H9 (cell line): ENCODE measurements at regions not wholly inside any gene's neighbourhood (a gene's known extent, or its start where the extent isn't known, plus 50 kb on each side); places are given as distances from the start of the nearest gene placed in this dataset.
A peak's percentile ranks its signal among the peaks of the same experiment; 100 is the strongest.

Experiments used
- DNase-seq: peaks from one replicate; pipeline ENCODE4 v3.0.0-alpha.2; 2017
- H2AFZ ChIP-seq: one replicate; pipeline ENCODE4 v1.6.1; 2013; ENCODE audit warnings: mild to moderate bottlenecking, low read length, control low read depth, moderate library complexity
- H2AK5ac ChIP-seq: 2 replicates; pipeline ENCODE4 v1.6.1; 2013; ENCODE audit warnings: low read length, control low read depth, mixed read lengths; ENCODE audit not compliant: insufficient read length
- H2BK120ac ChIP-seq: one replicate; pipeline ENCODE4 v1.6.1; 2013; ENCODE audit warnings: low read depth, mild to moderate bottlenecking, low read length, control low read depth, inconsistent platforms; ENCODE audit not compliant: poor library complexity, severe bottlenecking
- H2BK12ac ChIP-seq: 2 replicates; pipeline ENCODE4 v1.6.1; 2013; ENCODE audit warnings: low read length, control low read depth, mixed read lengths, low read depth; ENCODE audit not compliant: insufficient read length
- H2BK15ac ChIP-seq: 2 replicates; pipeline ENCODE4 v1.6.1; 2013; ENCODE audit warnings: low read depth, low read length, control low read depth
- H2BK20ac ChIP-seq: one replicate; pipeline ENCODE4 v1.6.1; 2013; ENCODE audit warnings: low read depth, mild to moderate bottlenecking, low read length, control low read depth, inconsistent platforms; ENCODE audit not compliant: poor library complexity, severe bottlenecking
- H2BK5ac ChIP-seq: 2 replicates; pipeline ENCODE4 v1.6.1; 2013; ENCODE audit warnings: low read length, control low read depth, mixed read lengths; ENCODE audit not compliant: insufficient read length
- H3K14ac ChIP-seq: 2 replicates; pipeline ENCODE4 v1.6.1; 2013; ENCODE audit warnings: low read length, control low read depth; ENCODE audit not compliant: insufficient read depth
- H3K18ac ChIP-seq: 2 replicates; pipeline ENCODE4 v1.6.1; 2013; ENCODE audit warnings: low read depth, mild to moderate bottlenecking, mixed read lengths, low read length, control low read depth; ENCODE audit not compliant: insufficient read length
- H3K23ac ChIP-seq: 2 replicates; pipeline ENCODE4 v1.6.1; 2013; ENCODE audit warnings: low read length, control low read depth, mixed read lengths, low read depth; ENCODE audit not compliant: insufficient read length
- H3K23me2 ChIP-seq: 2 replicates; pipeline ENCODE4 v1.6.1; 2013; ENCODE audit warnings: low read depth, mild to moderate bottlenecking, mixed read lengths, low read length, control low read depth; ENCODE audit not compliant: insufficient read length, poor library complexity, severe bottlenecking
- H3K27ac ChIP-seq: 2 replicates; pipeline ENCODE4 v1.5.1; 2013; ENCODE audit warnings: low read length, control low read depth, mixed read lengths, low read depth; ENCODE audit not compliant: insufficient read length
- H3K27me3 ChIP-seq: 2 replicates; pipeline ENCODE4 v1.6.1; 2013; ENCODE audit warnings: low read length, control low read depth, inconsistent platforms; ENCODE audit not compliant: insufficient read depth
- H3K4ac ChIP-seq: 2 replicates; pipeline ENCODE4 v1.6.1; 2013; ENCODE audit warnings: low read depth, mild to moderate bottlenecking, control low read depth, inconsistent platforms, low read length, moderate library complexity
- H3K4me1 ChIP-seq: 2 replicates; pipeline ENCODE4 v1.6.1; 2013; ENCODE audit warnings: low read length, control low read depth, inconsistent platforms; ENCODE audit not compliant: insufficient read depth
- H3K4me2 ChIP-seq: 2 replicates; pipeline ENCODE4 v1.6.1; 2013; ENCODE audit warnings: low read length, control low read depth, mixed read lengths; ENCODE audit not compliant: insufficient read length, insufficient read depth
- H3K56ac ChIP-seq: 2 replicates; pipeline ENCODE4 v1.6.1; 2013; ENCODE audit warnings: low read depth, mild to moderate bottlenecking, mixed read lengths, low read length, control low read depth; ENCODE audit not compliant: insufficient read length
- H3K79me1 ChIP-seq: 2 replicates; pipeline ENCODE4 v1.6.1; 2013; ENCODE audit warnings: low read depth, mild to moderate bottlenecking, moderate library complexity, low read length, control low read depth, inconsistent platforms; ENCODE audit not compliant: insufficient read depth, poor library complexity, severe bottlenecking
- H3K79me2 ChIP-seq: 2 replicates; pipeline ENCODE4 v1.6.1; 2013; ENCODE audit warnings: low read length, control low read depth, inconsistent platforms; ENCODE audit not compliant: insufficient read depth
- H3K9ac ChIP-seq: 2 replicates; pipeline ENCODE4 v1.6.1; 2013; ENCODE audit warnings: low read length, control low read depth, mixed read lengths; ENCODE audit not compliant: insufficient read length; ENCODE audit errors: extremely low read depth
- H3K9me3 ChIP-seq: one replicate; pipeline ENCODE4 v1.6.1; 2013; ENCODE audit warnings: low read depth, low read length, inconsistent platforms; ENCODE audit not compliant: control insufficient read depth
- H3T11ph ChIP-seq: one replicate; pipeline ENCODE4 v1.6.1; 2013; ENCODE audit warnings: mild to moderate bottlenecking, low read length, control low read depth, inconsistent platforms
- H4K20me1 ChIP-seq: one replicate; pipeline ENCODE4 v1.6.1; 2013; ENCODE audit not compliant: control insufficient read depth, insufficient read length, insufficient read depth
- H4K5ac ChIP-seq: 2 replicates; pipeline ENCODE4 v1.6.1; 2013; ENCODE audit warnings: low read depth, mild to moderate bottlenecking, mixed read lengths, low read length, control low read depth; ENCODE audit not compliant: insufficient read length
- H4K8ac ChIP-seq: replicated peaks from 2 replicates; pipeline ENCODE4 v1.6.1; 2013; ENCODE audit warnings: low read length, control low read depth, mixed read lengths, low read depth; ENCODE audit not compliant: insufficient read length
- H4K91ac ChIP-seq: 2 replicates; pipeline ENCODE4 v1.6.1; 2013; ENCODE audit warnings: low read depth, mild to moderate bottlenecking, moderate library complexity, mixed read lengths, low read length, control low read depth; ENCODE audit not compliant: insufficient read length
- H3K27ac Mint-ChIP-seq, 3 experiments: 2 replicates in 2 of 3; 3 replicates in 1 of 3; pipeline ENCODE4 v1.8.0; 2020 to 2021; ENCODE audit warnings: mixed read lengths in 3 of 3, mild to moderate bottlenecking in 1 of 3, moderate library complexity in 1 of 3
- H3K27me3 Mint-ChIP-seq: 2 replicates; pipeline ENCODE4 v1.8.0; 2021; ENCODE audit warnings: low read depth, mild to moderate bottlenecking, moderate library complexity, mixed read lengths
- H3K36me3 Mint-ChIP-seq, 3 experiments: 2 replicates in 2 of 3; 3 replicates in 1 of 3; pipeline ENCODE4 v1.8.0; 2020 to 2021; ENCODE audit warnings: low read depth in 3 of 3, mixed read lengths in 3 of 3; ENCODE audit not compliant: insufficient read depth in 1 of 3
- H3K4me1 Mint-ChIP-seq, 2 experiments: 2 replicates each; pipeline ENCODE4 v1.8.0; 2020; ENCODE audit warnings: mixed read lengths in 2 of 2
- H3K4me3 Mint-ChIP-seq, 2 experiments: 2 replicates in 1 of 2; 3 replicates in 1 of 2; pipeline ENCODE4 v1.8.0; 2020 to 2021; ENCODE audit warnings: mild to moderate bottlenecking in 2 of 2, mixed read lengths in 2 of 2, moderate library complexity in 1 of 2
- H3K9me3 Mint-ChIP-seq, 2 experiments: 2 replicates in 1 of 2; 3 replicates in 1 of 2; pipeline ENCODE4 v1.8.0; 2020; ENCODE audit warnings: mild to moderate bottlenecking in 2 of 2, mixed read lengths in 2 of 2, moderate library complexity in 1 of 2
- WGBS: extraction: QIAGEN DNeasy Blood & Tissue Kit; methylation state at CpG from one replicate; pipeline ENCODE4 v1.1.7; 2013; ENCODE audit warnings: missing lambda C conversion rate, low lambda C conversion rate, mixed read lengths; ENCODE audit not compliant: insufficient read length; ENCODE audit errors: extremely low coverage; 5-methylcytosine and 5-hydroxymethylcytosine counted together
- TF ChIP-seq, protein P1 (sequence below): fragments of 200-600 bp; sonication (generic); conservative IDR thresholded peaks from 3 replicates; pipeline ENCODE4 v1.8.0; 2021; ENCODE audit warnings: antibody characterized with exemption, mild to moderate bottlenecking

DNA sequence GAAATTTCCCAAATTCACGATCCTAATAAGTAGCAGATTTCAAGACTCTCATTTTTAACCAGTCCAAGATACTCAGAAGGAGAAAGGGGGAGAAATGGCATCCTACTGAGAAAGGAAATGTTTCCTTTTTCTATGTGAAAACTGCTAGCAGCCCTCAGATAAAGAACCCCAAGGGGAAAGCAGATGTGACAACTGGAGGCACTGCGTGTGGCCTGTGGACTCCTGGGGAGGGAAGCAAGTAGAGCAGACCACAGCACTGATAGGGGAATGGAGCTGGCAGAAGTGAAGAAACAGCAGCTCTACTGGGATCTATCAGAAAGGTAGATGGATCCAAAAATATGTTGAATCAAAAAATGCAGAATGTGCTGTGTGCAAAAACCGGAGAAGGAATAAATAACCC, 239.7 kb upstream of the API5 start:
- Histone ChIP-seq H3K4me1 (peaks cover 2% of the 10 kb centered on the region; the same call in 1 of the 2 replicates), H3K79me1 (no peaks in the 10 kb centered on the region), H2BK5ac (no peak overlapping the region), H3K9ac (no peak overlapping the region), H3K14ac (no peak overlapping the region), H2AK5ac (no peak overlapping the region), H4K5ac (no peak overlapping the region), H2BK20ac (no peak overlapping the region), H3K27me3 (no peaks in the 10 kb centered on the region; the same call in 1 of the 2 replicates), H3K56ac (no peak overlapping the region), H3K27ac (no peak overlapping the region), H3K4ac (no peak overlapping the region), H4K91ac (no peak overlapping the region), H4K20me1 (no peaks in the 10 kb centered on the region), H4K8ac (no peak overlapping the region), H3K23me2 (no peaks in the 10 kb centered on the region), H3K79me2 (no peaks in the 10 kb centered on the region), H3K23ac (no peak overlapping the region), H3T11ph (no peak overlapping the region), H2AFZ (no peak overlapping the region), H3K4me2 (no peak overlapping the region), H2BK15ac (no peak overlapping the region), H3K18ac (no peak overlapping the region), H2BK120ac (no peak overlapping the region), H2BK12ac (no peak overlapping the region), H3K9me3 (no peaks in the 10 kb centered on the region)
- no CpG with 5 or more reads among the region's 3 CpGs for WGBS
- peak; percentile 52 for DNase-seq
- no peak overlapping the region for H3K4me3 Mint-ChIP-seq
- peaks cover 27 to 30% of the 10 kb centered on the region in 2 experiments for H3K9me3 Mint-ChIP-seq
- TF ChIP-seq, protein P1, sequence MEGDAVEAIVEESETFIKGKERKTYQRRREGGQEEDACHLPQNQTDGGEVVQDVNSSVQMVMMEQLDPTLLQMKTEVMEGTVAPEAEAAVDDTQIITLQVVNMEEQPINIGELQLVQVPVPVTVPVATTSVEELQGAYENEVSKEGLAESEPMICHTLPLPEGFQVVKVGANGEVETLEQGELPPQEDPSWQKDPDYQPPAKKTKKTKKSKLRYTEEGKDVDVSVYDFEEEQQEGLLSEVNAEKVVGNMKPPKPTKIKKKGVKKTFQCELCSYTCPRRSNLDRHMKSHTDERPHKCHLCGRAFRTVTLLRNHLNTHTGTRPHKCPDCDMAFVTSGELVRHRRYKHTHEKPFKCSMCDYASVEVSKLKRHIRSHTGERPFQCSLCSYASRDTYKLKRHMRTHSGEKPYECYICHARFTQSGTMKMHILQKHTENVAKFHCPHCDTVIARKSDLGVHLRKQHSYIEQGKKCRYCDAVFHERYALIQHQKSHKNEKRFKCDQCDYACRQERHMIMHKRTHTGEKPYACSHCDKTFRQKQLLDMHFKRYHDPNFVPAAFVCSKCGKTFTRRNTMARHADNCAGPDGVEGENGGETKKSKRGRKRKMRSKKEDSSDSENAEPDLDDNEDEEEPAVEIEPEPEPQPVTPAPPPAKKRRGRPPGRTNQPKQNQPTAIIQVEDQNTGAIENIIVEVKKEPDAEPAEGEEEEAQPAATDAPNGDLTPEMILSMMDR: no peak
- H3K27me3 Mint-ChIP-seq: no peaks in the 10 kb centered on the region
- peaks cover 38 to 51% of the 10 kb centered on the region in 2 experiments for H3K4me1 Mint-ChIP-seq
- peaks cover 1 to 25% (median 15%) of the 10 kb centered on the region in 3 experiments for H3K36me3 Mint-ChIP-seq
- H3K27ac Mint-ChIP-seq: peak overlapping the region in 2 of 3 experiments; percentile 33 to 69; a peak in 4 of 7 replicates
